K562 (cell line): ENCODE measurements at regions not wholly inside any gene's neighbourhood (a gene's known extent, or its start where the extent isn't known, plus 50 kb on each side); places are given as distances from the start of the nearest gene placed in this dataset.

ENCODE experiments used
- ADNP ChIP-seq: fragments of 200-800 bp; sonication (Bioruptor generic); IDR thresholded peaks from 2 replicates; pipeline ENCODE4 v1.6.1; 2016; ENCODE audit warnings: missing genetic modification characterization, missing compliant biosample characterization
- CBX1 ChIP-seq: sonication (generic); IDR thresholded peaks from 2 replicates; pipeline ENCODE4 v1.6.1; 2016; ENCODE audit warnings: antibody characterized with exemption, low read depth, mild to moderate bottlenecking
- DPF2 ChIP-seq: fragments of 450-650 bp; IDR thresholded peaks from 2 replicates; pipeline ENCODE4 v1.6.1; 2016
- HINFP ChIP-seq: fragments of 450-650 bp; conservative IDR thresholded peaks from 2 replicates; pipeline ENCODE4 v1.6.1; 2016; ENCODE audit warnings: missing genetic modification characterization, low read depth, mild to moderate bottlenecking, control low read depth, missing compliant biosample characterization
- KAT8 ChIP-seq: fragments of 450-650 bp; IDR thresholded peaks from 2 replicates; pipeline ENCODE4 v1.6.1; 2016; ENCODE audit warnings: low read depth, mild to moderate bottlenecking
- MTF1 ChIP-seq: fragments of 250-450 bp; sonication (Bioruptor Pico); IDR thresholded peaks from 2 replicates; pipeline ENCODE4 v1.9.0; 2021; ENCODE audit warnings: moderate library complexity, mild to moderate bottlenecking, inconsistent platforms, borderline replicate concordance
- NCOA1 ChIP-seq: fragments of 450-650 bp; IDR thresholded peaks from 2 replicates; pipeline ENCODE4 v1.6.1; 2016; ENCODE audit warnings: low read depth
- PKNOX1 ChIP-seq: fragments of 450-650 bp; IDR thresholded peaks from 2 replicates; pipeline ENCODE4 v1.6.1; 2016
- SETDB1 ChIP-seq: IDR thresholded peaks from one replicate; pipeline ENCODE4 v1.6.1; 2012; ENCODE audit warnings: low read length, control low read depth, inconsistent platforms
- UBTF ChIP-seq, 2 experiments: IDR thresholded peaks; 2 replicates each; pipeline ENCODE4 v1.6.1; 2012; ENCODE audit warnings: improper control_type of control experiment in 2 of 2, low read depth in 2 of 2, low read length in 2 of 2, borderline replicate concordance in 1 of 2
- ZNF395 ChIP-seq: fragments of 200-800 bp; sonication (Bioruptor generic); IDR thresholded peaks from 2 replicates; pipeline ENCODE4 v1.6.1; 2017; ENCODE audit warnings: missing genetic modification characterization, missing compliant biosample characterization
- ZNF436 ChIP-seq: fragments of 250-450, 450-650 bp; sonication (Bioruptor Pico); formaldehyde crosslinking; IDR thresholded peaks from 2 replicates; pipeline ENCODE4 v1.7.0; 2020; ENCODE audit warnings: mild to moderate bottlenecking
- ZNF561 ChIP-seq: fragments of 450-650 bp; formaldehyde crosslinking; conservative IDR thresholded peaks from 2 replicates; pipeline ENCODE4 v1.4.0; 2020; ENCODE audit warnings: mild to moderate bottlenecking, moderate library complexity
- ZNF785 ChIP-seq: fragments of 250-450 bp; sonication (Bioruptor Pico); IDR thresholded peaks from 2 replicates; pipeline ENCODE4 v1.4.0; 2020; ENCODE audit warnings: mild to moderate bottlenecking
- ZNF830 ChIP-seq: fragments of 250-450 bp; sonication (Bioruptor Pico); IDR thresholded peaks from 2 replicates; pipeline ENCODE4 v1.5.0; 2021; ENCODE audit warnings: mild to moderate bottlenecking

GRCh38 chr2:189255711-189256110, 76.2 kb upstream of the COL5A2 start (continued):
- no peak for TF ChIP-seq HINFP
- TF ChIP-seq CBX1: no peak
- TF ChIP-seq KAT8: no peak
- no peak for TF ChIP-seq ZNF830 (CRISPR knock-in tag)
- no peak for TF ChIP-seq ADNP (tag)
- no peak for TF ChIP-seq UBTF (IDR thresholded peaks at IDR 0.05; ENCODE audit: borderline replicate concordance in 1 of 2, low read depth in 2 of 2, low read length in 2 of 2)
- no peak for TF ChIP-seq ZNF436 (CRISPR knock-in tag)
- no peak for TF ChIP-seq ZNF395 (CRISPR knock-in tag)
- no peak for TF ChIP-seq ZNF561 (CRISPR knock-in tag)
- TF ChIP-seq MTF1 (CRISPR knock-in tag): no peak
- no peak for TF ChIP-seq NCOA1
- no peak for TF ChIP-seq ZNF785 (CRISPR knock-in tag)
- TF ChIP-seq PKNOX1: no peak
- no peak for TF ChIP-seq SETDB1
- no peak for TF ChIP-seq DPF2
